Activated CD4-positive, alpha-beta T cell treated with anti-CD3 and anti-CD28 coated beads, Interleukin-2, amount 10 ng/mL, durations not matched to agents 24 days and 14 days (primary cell): ENCODE measurements at regions not wholly inside any gene's neighbourhood (a gene's known extent, or its start where the extent isn't known, plus 50 kb on each side); places are given as distances from the start of the nearest gene placed in this dataset.

Source experiments
- DNase-seq: peaks from one replicate; pipeline ENCODE4 v3.0.0; 2022
- H3K27ac Mint-ChIP-seq: one replicate; pipeline ENCODE4 v1.8.0; 2022; ENCODE audit warnings: mild to moderate bottlenecking, mixed read lengths
- H3K27me3 Mint-ChIP-seq: one replicate; pipeline ENCODE4 v1.8.0; 2022; ENCODE audit warnings: mixed read lengths
- H3K36me3 Mint-ChIP-seq: one replicate; pipeline ENCODE4 v1.8.0; 2022; ENCODE audit warnings: low read depth, mild to moderate bottlenecking, mixed read lengths
- H3K4me1 Mint-ChIP-seq: one replicate; pipeline ENCODE4 v1.8.0; 2021; ENCODE audit warnings: mixed read lengths
- H3K4me3 Mint-ChIP-seq: one replicate; pipeline ENCODE4 v1.8.0; 2022; ENCODE audit warnings: mild to moderate bottlenecking, moderate library complexity, mixed read lengths
- H3K9me3 Mint-ChIP-seq: one replicate; pipeline ENCODE4 v1.8.0; 2021; ENCODE audit warnings: mixed read lengths
- intact Hi-C: fragments of 100-400 bp; cut with micrococcal nuclease; formaldehyde crosslinking; loops from one replicate; pipeline ENCODE4 v1.15.1; 2023

GRCh38 chr2:16476866-16477265, 188.8 kb downstream of the CYRIA start:
- H3K36me3 Mint-ChIP-seq, result no peaks in the 10 kb centered on the region

GRCh38 chr2:16475986-16476567, 189.6 kb downstream of the CYRIA start:
- intact Hi-C loops, result no loop called here
- Mint-ChIP-seq H3K27me3 (peaks cover 14% of the 10 kb centered on the region), H3K36me3 (no peaks in the 10 kb centered on the region), H3K4me3 (no peak overlapping the region), H3K9me3 (no peaks in the 10 kb centered on the region), H3K4me1 (no peaks in the 10 kb centered on the region), H3K27ac (no peak overlapping the region)
- DNase-seq, result no peak

More at GRCh38 chr2:16476866-16477265, 188.8 kb downstream of the CYRIA start:
- Mint-ChIP-seq H3K9me3 (no peaks in the 10 kb centered on the region), H3K27me3 (peaks cover 17% of the 10 kb centered on the region), H3K4me1 (no peaks in the 10 kb centered on the region), H3K4me3 (no peak overlapping the region), H3K27ac (no peak overlapping the region)
- DNase-seq, result no peak
- intact Hi-C loops, result no loop called here

- no peaks in the 10 kb centered on the region for H3K4me1 Mint-ChIP-seq
- no peak overlapping the region for H3K4me3 Mint-ChIP-seq
- no peaks in the 10 kb centered on the region for H3K36me3 Mint-ChIP-seq
- intact Hi-C loops, result no loop called here
- H3K27me3 Mint-ChIP-seq, result peaks cover 10% of the 10 kb centered on the region
- no peak overlapping the region for H3K27ac Mint-ChIP-seq
- no peak for DNase-seq
- no peaks in the 10 kb centered on the region for H3K9me3 Mint-ChIP-seq
Measured at GRCh38 chr2:16475586-16475985, 190.0 kb downstream of the CYRIA start.

- DNase-seq, result no peak
- no peak overlapping the region for H3K27ac Mint-ChIP-seq
- no peaks in the 10 kb centered on the region for H3K4me1 Mint-ChIP-seq
- intact Hi-C loops, result no loop called here
- H3K4me3 Mint-ChIP-seq, result no peak overlapping the region
- H3K27me3 Mint-ChIP-seq, result peaks cover 5% of the 10 kb centered on the region
- no peaks in the 10 kb centered on the region for H3K9me3 Mint-ChIP-seq
- no peaks in the 10 kb centered on the region for H3K36me3 Mint-ChIP-seq
Measured at GRCh38 chr2:16473575-16473974, 192.1 kb downstream of the CYRIA start.

- Mint-ChIP-seq H3K4me3 (no peak overlapping the region), H3K27ac (no peak overlapping the region), H3K4me1 (no peaks in the 10 kb centered on the region), H3K9me3 (no peaks in the 10 kb centered on the region), H3K36me3 (no peaks in the 10 kb centered on the region), H3K27me3 (peaks cover 3% of the 10 kb centered on the region)
- DNase-seq, result no peak
- intact Hi-C loops, result no loop called here
Measured at GRCh38 chr2:16470936-16471490, 194.6 kb downstream of the CYRIA start.

GRCh38 chr2:16466821-16467151, 198.8 kb downstream of the CYRIA start:
- no peaks in the 10 kb centered on the region for H3K36me3 Mint-ChIP-seq
- no peak overlapping the region for H3K4me3 Mint-ChIP-seq
- H3K27ac Mint-ChIP-seq, result no peak overlapping the region
- no peaks in the 10 kb centered on the region for H3K4me1 Mint-ChIP-seq
- peaks cover 5% of the 10 kb centered on the region for H3K27me3 Mint-ChIP-seq
- intact Hi-C loops, result no loop called here
- no peaks in the 10 kb centered on the region for H3K9me3 Mint-ChIP-seq
- DNase-seq, result no peak

- Mint-ChIP-seq H3K9me3 (no peaks in the 10 kb centered on the region), H3K27me3 (peaks cover 5% of the 10 kb centered on the region), H3K36me3 (no peaks in the 10 kb centered on the region), H3K4me1 (no peaks in the 10 kb centered on the region), H3K4me3 (no peak overlapping the region), H3K27ac (no peak overlapping the region)
- intact Hi-C loops, result no loop called here
- no peak for DNase-seq
Measured at GRCh38 chr2:16466133-16466820, 199.4 kb downstream of the CYRIA start.

- Mint-ChIP-seq H3K27me3 (peaks cover 5% of the 10 kb centered on the region), H3K27ac (no peak overlapping the region), H3K4me3 (no peak overlapping the region), H3K4me1 (no peaks in the 10 kb centered on the region), H3K36me3 (no peaks in the 10 kb centered on the region), H3K9me3 (no peaks in the 10 kb centered on the region)
- intact Hi-C loops, result no loop called here
- DNase-seq, result no peak
Measured at GRCh38 chr2:16464641-16465040, 201.0 kb downstream of the CYRIA start.

GRCh38 chr2:16462958-16463357, 202.7 kb downstream of the CYRIA start:
- Mint-ChIP-seq H3K27ac (no peak overlapping the region), H3K9me3 (no peaks in the 10 kb centered on the region), H3K36me3 (no peaks in the 10 kb centered on the region), H3K27me3 (peaks cover 6% of the 10 kb centered on the region), H3K4me3 (no peak overlapping the region), H3K4me1 (no peaks in the 10 kb centered on the region)
- intact Hi-C loops, result no loop called here
- DNase-seq, result no peak

GRCh38 chr2:16461672-16462071, 204.0 kb downstream of the CYRIA start:
- H3K36me3 Mint-ChIP-seq, result no peaks in the 10 kb centered on the region
- peaks cover 6% of the 10 kb centered on the region for H3K27me3 Mint-ChIP-seq
- H3K27ac Mint-ChIP-seq, result no peak overlapping the region
- intact Hi-C loops, result no loop called here
- no peaks in the 10 kb centered on the region for H3K4me1 Mint-ChIP-seq
- H3K4me3 Mint-ChIP-seq, result no peak overlapping the region
- H3K9me3 Mint-ChIP-seq, result no peaks in the 10 kb centered on the region
- no peak for DNase-seq

- H3K27ac Mint-ChIP-seq, result no peak overlapping the region
- intact Hi-C loops, result no loop called here
- no peak for DNase-seq
- H3K36me3 Mint-ChIP-seq, result no peaks in the 10 kb centered on the region
- H3K27me3 Mint-ChIP-seq, result peaks cover 6% of the 10 kb centered on the region
- H3K9me3 Mint-ChIP-seq, result no peaks in the 10 kb centered on the region
- H3K4me1 Mint-ChIP-seq, result no peaks in the 10 kb centered on the region
- H3K4me3 Mint-ChIP-seq, result no peak overlapping the region
Measured at GRCh38 chr2:16459606-16460005, 206.0 kb downstream of the CYRIA start.

GRCh38 chr2:16454621-16455020, 211.0 kb downstream of the CYRIA start:
- intact Hi-C loops, result no loop called here
- Mint-ChIP-seq H3K27me3 (peaks cover 3% of the 10 kb centered on the region), H3K27ac (no peak overlapping the region), H3K4me3 (no peak overlapping the region), H3K9me3 (no peaks in the 10 kb centered on the region), H3K36me3 (no peaks in the 10 kb centered on the region), H3K4me1 (no peaks in the 10 kb centered on the region)
- no peak for DNase-seq

- Mint-ChIP-seq H3K27me3 (peaks cover 2% of the 10 kb centered on the region), H3K27ac (no peak overlapping the region), H3K9me3 (no peaks in the 10 kb centered on the region), H3K4me3 (no peak overlapping the region), H3K36me3 (no peaks in the 10 kb centered on the region), H3K4me1 (no peaks in the 10 kb centered on the region)
- intact Hi-C loops, result no loop called here
- no peak for DNase-seq
Measured at GRCh38 chr2:16452123-16452522, 213.5 kb downstream of the CYRIA start.

- no peak overlapping the region for H3K4me3 Mint-ChIP-seq
- no peaks in the 10 kb centered on the region for H3K4me1 Mint-ChIP-seq
- no peak overlapping the region for H3K27ac Mint-ChIP-seq
- intact Hi-C loops, result no loop called here
- H3K36me3 Mint-ChIP-seq, result no peaks in the 10 kb centered on the region
- peaks cover 2% of the 10 kb centered on the region for H3K27me3 Mint-ChIP-seq
- no peaks in the 10 kb centered on the region for H3K9me3 Mint-ChIP-seq
- DNase-seq, result no peak
Measured at GRCh38 chr2:16446706-16447105, 218.9 kb downstream of the CYRIA start.

GRCh38 chr2:16442971-16443370, 222.7 kb downstream of the CYRIA start:
- H3K4me3 Mint-ChIP-seq, result no peak overlapping the region
- intact Hi-C loops, result no loop called here
- H3K9me3 Mint-ChIP-seq, result no peaks in the 10 kb centered on the region
- DNase-seq, result no peak
- H3K27me3 Mint-ChIP-seq, result peaks cover 4% of the 10 kb centered on the region
- no peak overlapping the region for H3K27ac Mint-ChIP-seq
- no peaks in the 10 kb centered on the region for H3K4me1 Mint-ChIP-seq
- H3K36me3 Mint-ChIP-seq, result no peaks in the 10 kb centered on the region
